ENCODE measurements at regions not wholly inside any gene's neighbourhood (a gene's known extent, or its start where the extent isn't known, plus 50 kb on each side); places are given as distances from the start of the nearest gene placed in this dataset.

GRCh38 chr4:115275615-115276014 is 162.2 kb upstream of the NDST4 start:
- no peak for TF ChIP-seq CTCF (IDR thresholded peaks at IDR 0.05)
- TF ChIP-seq SIN3A (IDR thresholded peaks at IDR 0.05; ENCODE audit: borderline replicate concordance, insufficient read depth, low read depth, low read length) = no peak
